Stomach (tissue), 8 donors: ENCODE measurements at regions not wholly inside any gene's neighbourhood (a gene's known extent, or its start where the extent isn't known, plus 50 kb on each side); places are given as distances from the start of the nearest gene placed in this dataset.

ENCODE experiments used
- DNase-seq, 2 donors: peaks; one replicate each; pipeline versions ENCODE4 v3.0.0 to v3.0.0-alpha.2; 2013 to 2019
- H3K27ac ChIP-seq, 5 donors: fragments of 200-600 bp in 4 of 5; sonication (generic) in 4 of 5; one replicate each; pipeline ENCODE4 v1.5.1; 2013 to 2019; ENCODE audit warnings: mild to moderate bottlenecking in 1 of 5, moderate library complexity in 1 of 5
- H3K27me3 ChIP-seq, 3 donors: fragments of 200-600 bp; sonication (generic); one replicate each; pipeline ENCODE4 v1.5.1; 2017 to 2019; ENCODE audit warnings: mixed run types in 1 of 3
- H3K36me3 ChIP-seq, 4 donors: fragments of 200-600 bp; sonication (generic); 1 replicate in 3 of 4; 2 replicates in 1 of 4; pipeline ENCODE4 v1.5.1; 2016 to 2019
- H3K4me1 ChIP-seq, 4 donors: fragments of 200-600 bp; sonication (generic); one replicate each; pipeline ENCODE4 v1.5.1; 2016 to 2019
- H3K4me3 ChIP-seq, 4 donors: fragments of 200-600 bp; sonication (generic) in 3 of 4; one replicate each; pipeline ENCODE4 v1.5.1; 2016 to 2019; ENCODE audit warnings: mild to moderate bottlenecking in 1 of 4
- H3K9me3 ChIP-seq, 4 donors: fragments of 200-600 bp; sonication (generic); one replicate each; pipeline ENCODE4 v1.5.1; 2016 to 2019
- EP300 ChIP-seq: sonication (generic); formaldehyde crosslinking; IDR thresholded peaks from one replicate; pipeline ENCODE4 v1.6.1; 2017; ENCODE audit warnings: antibody characterized with exemption
- POLR2A ChIP-seq, 4 donors: fragments of 450-650 bp; IDR thresholded peaks; one replicate each; pipeline ENCODE4 v1.6.1; 2016; ENCODE audit warnings: antibody characterized with exemption in 4 of 4, control low read depth in 2 of 4, mild to moderate bottlenecking in 1 of 4, moderate library complexity in 1 of 4
- POLR2AphosphoS5 ChIP-seq, 3 donors: sonication (generic); formaldehyde crosslinking; IDR thresholded peaks; one replicate each; pipeline ENCODE4 v1.6.1; 2016; ENCODE audit warnings: antibody characterized with exemption in 3 of 3
- WGBS, 5 donors: extraction: QIAGEN DNeasy Blood & Tissue Kit in 3 of 5; methylation state at CpG; one replicate each; pipeline versions ENCODE4 v1.1.5 to v1.1.7; 2013 to 2018; 5-methylcytosine and 5-hydroxymethylcytosine counted together
- intact Hi-C: fragments of 100-400 bp; cut with DNase I; formaldehyde crosslinking; loops from one replicate; pipeline ENCODE4 v1.15.1; 2023; ENCODE audit warnings: low total_unique reads
- TF ChIP-seq, protein P1 (sequence below), 7 experiments: fragments of 450-650 bp in 4 of 7; fragments of 200-600 bp in 3 of 7; sonication (generic) in 3 of 7; IDR thresholded peaks; one replicate each; pipeline ENCODE4 v1.5.1; 2016 to 2019; ENCODE audit warnings: antibody characterized with exemption in 7 of 7, control low read depth in 2 of 7, mild to moderate bottlenecking in 1 of 7
- donor health status: healthy with polysubstance abuse.
- donor health status: Bipolar disorder and iron deficiency.
- donor health status: healthy.

DNA sequence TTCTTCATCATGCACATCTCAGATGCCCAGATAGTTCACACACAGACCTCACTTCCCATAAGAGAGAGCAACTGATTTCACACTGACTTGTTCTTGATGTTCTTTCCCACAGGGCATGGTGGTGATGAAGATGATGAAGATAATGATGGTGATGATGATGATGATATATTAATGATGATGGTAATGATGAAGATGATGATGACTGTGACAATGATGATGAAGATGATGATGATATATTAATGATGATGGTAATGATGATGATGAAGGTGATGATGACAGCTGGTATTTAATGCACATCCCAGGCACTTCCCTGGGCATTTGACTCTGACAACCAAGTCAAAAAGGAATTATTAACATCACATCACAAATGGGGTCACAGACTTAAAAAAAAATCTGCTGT is 225.2 kb downstream of the MAF start:
- H3K27me3 ChIP-seq = no peaks in the 10 kb centered on the region
- H3K27ac ChIP-seq = no peak overlapping the region
- no peak overlapping the region for H3K4me3 ChIP-seq
- no peak for TF ChIP-seq POLR2AphosphoS5 (IDR thresholded peaks at IDR 0.05)
- TF ChIP-seq, protein P1, sequence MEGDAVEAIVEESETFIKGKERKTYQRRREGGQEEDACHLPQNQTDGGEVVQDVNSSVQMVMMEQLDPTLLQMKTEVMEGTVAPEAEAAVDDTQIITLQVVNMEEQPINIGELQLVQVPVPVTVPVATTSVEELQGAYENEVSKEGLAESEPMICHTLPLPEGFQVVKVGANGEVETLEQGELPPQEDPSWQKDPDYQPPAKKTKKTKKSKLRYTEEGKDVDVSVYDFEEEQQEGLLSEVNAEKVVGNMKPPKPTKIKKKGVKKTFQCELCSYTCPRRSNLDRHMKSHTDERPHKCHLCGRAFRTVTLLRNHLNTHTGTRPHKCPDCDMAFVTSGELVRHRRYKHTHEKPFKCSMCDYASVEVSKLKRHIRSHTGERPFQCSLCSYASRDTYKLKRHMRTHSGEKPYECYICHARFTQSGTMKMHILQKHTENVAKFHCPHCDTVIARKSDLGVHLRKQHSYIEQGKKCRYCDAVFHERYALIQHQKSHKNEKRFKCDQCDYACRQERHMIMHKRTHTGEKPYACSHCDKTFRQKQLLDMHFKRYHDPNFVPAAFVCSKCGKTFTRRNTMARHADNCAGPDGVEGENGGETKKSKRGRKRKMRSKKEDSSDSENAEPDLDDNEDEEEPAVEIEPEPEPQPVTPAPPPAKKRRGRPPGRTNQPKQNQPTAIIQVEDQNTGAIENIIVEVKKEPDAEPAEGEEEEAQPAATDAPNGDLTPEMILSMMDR (IDR thresholded peaks at IDR 0.05) = no peak
- no peak for TF ChIP-seq EP300
- no peak for TF ChIP-seq POLR2A (IDR thresholded peaks at IDR 0.05)
- H3K9me3 ChIP-seq = peaks cover 0 to 7% (median 3%) of the 10 kb centered on the region in 4 donors
- H3K36me3 ChIP-seq = no peaks in the 10 kb centered on the region
- intact Hi-C loops = no loop called here
- peaks cover 0 to 7% (median 3%) of the 10 kb centered on the region in 4 donors for H3K4me1 ChIP-seq
- no peak for DNase-seq

DNA sequence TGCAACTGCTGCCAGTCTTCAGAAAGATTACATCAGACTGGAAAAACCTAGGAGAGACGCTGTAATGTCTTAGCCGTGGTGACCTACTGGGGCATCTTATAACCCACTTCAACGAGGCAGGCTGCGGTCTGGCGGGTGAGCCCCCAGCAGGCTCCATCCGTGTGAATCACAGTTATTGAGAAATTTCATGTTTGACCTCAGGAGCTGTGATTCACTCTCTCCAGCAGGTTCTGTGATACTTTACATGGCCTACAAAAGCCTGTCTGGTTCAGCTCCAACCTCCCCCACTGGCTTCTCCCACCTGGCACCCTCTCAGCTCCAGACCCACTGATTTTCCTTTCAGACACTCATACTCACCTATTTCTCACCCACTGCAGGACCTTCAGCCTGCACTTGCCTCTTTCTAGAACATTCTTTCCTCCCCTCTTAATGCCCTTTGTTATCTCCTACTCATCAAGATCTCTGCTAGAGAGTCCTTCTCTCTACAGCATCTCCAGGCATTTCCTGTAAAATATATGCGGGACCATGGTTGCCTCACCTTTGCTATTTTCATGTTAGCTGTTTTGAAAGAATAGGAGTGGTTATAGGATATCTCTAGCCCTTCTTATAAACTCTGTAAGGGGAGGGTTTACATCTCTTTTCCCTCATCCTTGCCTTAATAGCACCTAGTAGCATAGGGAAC is 227.9 kb downstream of the MAF start:
- DNase-seq = peak in 1 of 2 donors; percentile 20
- H3K27me3 ChIP-seq = no peaks in the 10 kb centered on the region

DNA sequence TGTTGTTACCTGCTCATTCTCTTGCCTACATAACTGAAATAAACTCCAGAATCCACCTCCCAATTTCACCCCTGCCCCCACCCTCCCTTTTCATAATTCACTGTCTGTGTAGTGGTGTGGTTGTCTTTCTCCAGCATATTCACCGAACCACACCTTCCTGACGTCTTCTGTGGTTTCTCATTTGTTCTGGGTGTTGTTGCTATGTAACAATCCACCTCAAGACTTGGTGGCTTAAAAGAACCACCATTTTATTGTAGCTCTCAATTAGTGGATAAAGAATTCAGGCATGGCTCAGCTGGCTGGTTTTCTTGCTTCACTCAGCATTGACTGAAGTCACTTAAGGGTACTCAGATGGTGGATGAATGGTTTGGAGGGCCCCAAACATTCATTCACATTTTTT is 229.8 kb downstream of the MAF start:
- TF ChIP-seq EP300 = no peak
- no peak for TF ChIP-seq POLR2A (IDR thresholded peaks at IDR 0.05)
- TF ChIP-seq, protein P1 (IDR thresholded peaks at IDR 0.05) = no peak
- no peak for TF ChIP-seq POLR2AphosphoS5 (IDR thresholded peaks at IDR 0.05)
- intact Hi-C loops = no loop called here
- WGBS, 5 donors = 75 to 94% (median 92%) methylated on average over 2 of the region's 2 CpGs

More for the DNA sequence above, 227.9 kb downstream of the MAF start:
- intact Hi-C loops = no loop called here
- H3K27ac ChIP-seq = no peak overlapping the region
- H3K4me1 ChIP-seq = peaks cover 0 to 7% (median 3%) of the 10 kb centered on the region in 4 donors
- 70 to 75% (median 70%) methylated on average over 7 of the region's 7 CpGs for WGBS, 5 donors
- H3K36me3 ChIP-seq = no peaks in the 10 kb centered on the region
- peaks cover 0 to 8% (median under 1%) of the 10 kb centered on the region in 4 donors for H3K9me3 ChIP-seq
- no peak overlapping the region for H3K4me3 ChIP-seq
- TF ChIP-seq POLR2AphosphoS5 (IDR thresholded peaks at IDR 0.05) (peak in 1 of 3 donors; percentile 13), EP300 (no peak), POLR2A (IDR thresholded peaks at IDR 0.05) (no peak)
- TF ChIP-seq, protein P1 (IDR thresholded peaks at IDR 0.05) = no peak

DNA sequence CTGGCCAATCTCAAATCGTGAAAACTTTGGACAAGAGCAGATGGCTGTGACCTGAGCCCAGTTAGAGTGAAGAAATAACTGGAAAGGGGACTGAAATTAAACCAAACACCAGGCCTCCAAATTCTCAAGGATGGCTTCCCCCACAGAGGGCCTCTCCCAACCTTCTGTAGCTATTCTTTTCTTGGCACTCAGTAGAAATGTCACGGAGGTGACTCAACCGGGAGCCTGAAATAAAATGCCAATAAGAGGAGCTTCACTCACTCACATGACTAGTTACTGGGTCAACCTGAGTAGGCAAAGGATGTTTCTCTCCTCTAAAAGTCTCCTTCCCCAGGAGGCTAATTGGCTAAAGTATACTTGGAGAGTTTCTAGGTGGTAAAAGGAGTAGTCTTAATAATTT is 230.7 kb downstream of the MAF start:
- Histone ChIP-seq H3K4me1 (peaks cover 0 to 7% (median 3%) of the 10 kb centered on the region in 4 donors), H3K36me3 (no peaks in the 10 kb centered on the region), H3K27ac (no peak overlapping the region), H3K4me3 (no peak overlapping the region), H3K9me3 (peaks cover 0 to 8% (median 0%) of the 10 kb centered on the region in 4 donors), H3K27me3 (no peaks in the 10 kb centered on the region)
- intact Hi-C loops = no loop called here
- TF ChIP-seq EP300 = no peak
- TF ChIP-seq, protein P1 (IDR thresholded peaks at IDR 0.05) = no peak
- TF ChIP-seq POLR2AphosphoS5 (IDR thresholded peaks at IDR 0.05) = no peak
- no peak for TF ChIP-seq POLR2A (IDR thresholded peaks at IDR 0.05)
- no peak for DNase-seq
- 70 to 89% (median 76%) methylated on average over 3 of the region's 3 CpGs for WGBS, 5 donors

More for the DNA sequence above, 229.8 kb downstream of the MAF start:
- H3K27ac ChIP-seq = no peak overlapping the region
- H3K36me3 ChIP-seq = no peaks in the 10 kb centered on the region
- peaks cover 0 to 8% (median 0%) of the 10 kb centered on the region in 4 donors for H3K9me3 ChIP-seq
- H3K4me3 ChIP-seq = no peak overlapping the region
- DNase-seq = no peak
- H3K4me1 ChIP-seq = peaks cover 0 to 7% (median 3%) of the 10 kb centered on the region in 4 donors
- no peaks in the 10 kb centered on the region for H3K27me3 ChIP-seq
